BJ (cell line): ENCODE measurements at regions not wholly inside any gene's neighbourhood (a gene's known extent, or its start where the extent isn't known, plus 50 kb on each side); places are given as distances from the start of the nearest gene placed in this dataset.

Experiments
- CTCF ChIA-PET: fragments of 350-600 bp; formaldehyde crosslinking; extraction: SDS; loops from one replicate; lab custom pipeline; 2021; ENCODE audit warnings: antibody characterized with exemption, inconsistent platforms; lab: Yijun Ruan, JAX
- POLR2A ChIA-PET: fragments of 300-600 bp; sonication (Branson Sonifier 250); formaldehyde crosslinking; extraction: SDS; loops from one replicate; lab custom pipeline; 2021; ENCODE audit warnings: antibody characterized with exemption; lab: Charles Lee
- DNase-seq: peaks from one replicate; pipeline ENCODE4 v3.0.0-alpha.2; 2011; ENCODE audit warnings: low read depth
- H3K27me3 ChIP-seq: 2 replicates; pipeline ENCODE4 v1.6.0; 2011; ENCODE audit warnings: low read length; ENCODE audit not compliant: control insufficient read depth, insufficient read depth
- H3K36me3 ChIP-seq: 2 replicates; pipeline ENCODE4 v1.5.1; 2011; ENCODE audit warnings: low read length; ENCODE audit not compliant: control insufficient read depth, insufficient read depth
- H3K4me3 ChIP-seq: 2 replicates; pipeline ENCODE4 v1.5.1; 2011; ENCODE audit warnings: low read depth, mild to moderate bottlenecking, control low read depth, low read length
- TF ChIP-seq, protein P1 (sequence below): IDR thresholded peaks from 2 replicates; pipeline ENCODE4 v1.5.1; 2011; ENCODE audit warnings: low read depth, mild to moderate bottlenecking, control low read depth, inconsistent platforms, low read length, moderate library complexity; ENCODE audit not compliant: insufficient read depth

DNA sequence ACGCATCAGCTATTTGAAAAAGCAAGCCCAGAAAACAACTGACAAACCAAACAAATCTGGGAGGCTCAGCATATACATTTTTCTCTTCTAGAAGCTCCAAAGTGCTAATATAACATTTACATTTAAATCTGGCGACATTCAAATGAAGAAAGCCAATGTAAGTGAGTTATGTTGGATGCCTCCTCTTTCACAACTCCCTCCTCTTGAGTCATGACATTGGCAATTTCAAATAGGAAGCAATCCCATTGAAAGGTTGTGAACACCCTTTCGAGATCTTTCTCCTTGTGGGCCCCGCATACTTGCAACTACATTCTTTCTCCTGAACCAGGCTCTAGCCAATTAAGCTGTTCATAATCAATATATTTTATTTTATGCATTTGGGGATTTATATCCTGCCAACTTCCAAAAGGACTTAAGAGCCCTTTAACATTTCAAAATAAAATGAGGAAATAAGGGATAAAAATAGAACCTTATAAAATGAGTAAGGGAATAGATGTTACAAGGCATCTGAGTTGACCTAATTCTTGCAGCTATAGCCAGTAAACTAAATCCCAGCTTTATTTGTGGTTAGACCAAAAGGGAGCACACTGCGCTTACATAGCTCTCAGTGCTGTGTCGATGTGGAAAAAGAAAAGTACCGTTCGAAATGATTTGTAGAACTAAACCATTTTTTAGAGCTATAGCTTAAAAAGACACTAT is 129.5 kb upstream of the SESN3 start:
- Histone ChIP-seq H3K27me3 (no peaks in the 10 kb centered on the region), H3K36me3 (no peaks in the 10 kb centered on the region), H3K4me3 (no peak overlapping the region)
- DNase-seq, result no peak
- TF ChIP-seq, protein P1, sequence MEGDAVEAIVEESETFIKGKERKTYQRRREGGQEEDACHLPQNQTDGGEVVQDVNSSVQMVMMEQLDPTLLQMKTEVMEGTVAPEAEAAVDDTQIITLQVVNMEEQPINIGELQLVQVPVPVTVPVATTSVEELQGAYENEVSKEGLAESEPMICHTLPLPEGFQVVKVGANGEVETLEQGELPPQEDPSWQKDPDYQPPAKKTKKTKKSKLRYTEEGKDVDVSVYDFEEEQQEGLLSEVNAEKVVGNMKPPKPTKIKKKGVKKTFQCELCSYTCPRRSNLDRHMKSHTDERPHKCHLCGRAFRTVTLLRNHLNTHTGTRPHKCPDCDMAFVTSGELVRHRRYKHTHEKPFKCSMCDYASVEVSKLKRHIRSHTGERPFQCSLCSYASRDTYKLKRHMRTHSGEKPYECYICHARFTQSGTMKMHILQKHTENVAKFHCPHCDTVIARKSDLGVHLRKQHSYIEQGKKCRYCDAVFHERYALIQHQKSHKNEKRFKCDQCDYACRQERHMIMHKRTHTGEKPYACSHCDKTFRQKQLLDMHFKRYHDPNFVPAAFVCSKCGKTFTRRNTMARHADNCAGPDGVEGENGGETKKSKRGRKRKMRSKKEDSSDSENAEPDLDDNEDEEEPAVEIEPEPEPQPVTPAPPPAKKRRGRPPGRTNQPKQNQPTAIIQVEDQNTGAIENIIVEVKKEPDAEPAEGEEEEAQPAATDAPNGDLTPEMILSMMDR, result no peak
- ChIA-PET POLR2A (no interaction called here), CTCF (no interaction called here)

DNA sequence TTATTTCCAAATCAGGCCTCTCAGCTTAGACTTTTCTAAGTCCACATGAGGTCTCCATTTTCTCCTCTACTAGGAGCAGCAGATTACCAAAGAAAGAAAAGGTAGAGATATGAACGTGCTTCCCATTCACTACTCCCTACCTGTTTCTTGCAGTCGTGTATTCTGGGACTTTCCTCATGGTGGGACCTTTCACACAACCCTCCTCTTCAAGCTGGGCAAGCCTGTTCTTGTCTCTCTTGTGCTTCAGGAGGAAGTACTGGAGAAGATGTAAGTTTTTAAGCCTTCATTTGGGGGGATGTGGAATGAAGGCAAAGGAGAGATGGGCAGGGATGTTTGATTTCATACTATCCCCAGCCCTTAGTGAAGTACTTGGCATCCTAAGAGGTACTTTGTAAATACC is 128.8 kb upstream of the SESN3 start:
- ChIA-PET CTCF (no interaction called here), POLR2A (no interaction called here)
- Histone ChIP-seq H3K27me3 (no peaks in the 10 kb centered on the region), H3K4me3 (no peak overlapping the region), H3K36me3 (no peaks in the 10 kb centered on the region)
- DNase-seq, result no peak
- TF ChIP-seq, protein P1, result no peak

DNA sequence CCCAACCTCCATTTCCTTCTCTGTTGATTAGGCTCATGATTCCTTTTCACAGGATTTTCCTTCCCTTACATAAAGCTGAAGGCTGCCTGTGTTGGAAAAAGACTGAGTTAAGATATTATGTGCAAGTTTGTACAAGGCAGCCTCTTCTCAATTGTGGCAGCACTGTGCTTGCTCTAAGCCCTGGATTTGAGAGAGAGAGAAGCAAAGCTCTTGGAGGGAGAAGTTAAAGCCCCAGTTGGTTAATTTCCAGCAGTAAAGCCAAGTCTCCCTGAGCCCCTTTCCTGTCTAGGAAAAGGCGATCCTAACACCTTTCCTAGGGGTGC is 128.3 kb upstream of the SESN3 start:
- ChIA-PET CTCF (no interaction called here), POLR2A (no interaction called here)
- TF ChIP-seq, protein P1, result no peak
- no peaks in the 10 kb centered on the region for H3K27me3 ChIP-seq
- H3K36me3 ChIP-seq, result no peaks in the 10 kb centered on the region
- H3K4me3 ChIP-seq, result no peak overlapping the region
- DNase-seq, result no peak

DNA sequence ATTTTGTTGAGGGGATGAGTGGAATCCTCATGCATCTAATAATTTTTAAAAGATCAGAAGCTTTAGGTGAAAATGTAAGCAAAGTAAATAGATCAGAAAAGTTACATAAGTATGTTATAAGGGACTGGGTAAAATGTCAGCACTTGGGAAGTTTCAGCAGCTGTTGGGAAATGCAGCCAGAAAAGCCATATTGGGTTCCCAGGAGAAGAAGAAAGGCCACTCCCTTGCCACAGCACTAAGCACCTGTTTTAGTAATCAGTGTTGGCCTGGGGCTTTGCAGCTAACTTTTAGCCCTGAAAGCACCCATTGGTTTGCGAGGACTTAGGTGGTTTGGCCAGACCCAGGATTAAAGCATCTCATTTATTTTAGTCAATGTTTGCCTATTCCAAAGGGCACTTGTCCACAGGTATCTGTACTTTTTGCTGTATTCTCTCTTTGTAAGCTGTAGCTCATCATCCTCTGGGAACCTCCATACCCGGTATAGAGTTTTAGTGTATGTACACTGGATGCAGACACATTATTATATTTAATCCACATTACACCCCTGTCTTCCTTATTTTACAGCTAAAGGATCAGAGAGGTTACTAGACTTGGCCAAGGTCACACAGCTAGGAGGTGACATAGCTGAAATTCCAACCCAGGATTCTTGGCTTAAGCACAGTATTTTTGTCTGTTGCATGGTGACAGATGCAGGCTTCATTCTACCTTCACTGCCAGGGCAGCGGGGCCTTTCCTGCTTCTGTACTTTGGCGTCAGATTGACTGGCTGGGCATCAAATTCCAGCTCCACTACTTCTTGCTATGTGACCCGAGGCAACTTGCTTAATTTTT is 127.7 kb upstream of the SESN3 start:
- CTCF ChIA-PET, result no interaction called here
- Histone ChIP-seq H3K27me3 (no peaks in the 10 kb centered on the region), H3K36me3 (no peaks in the 10 kb centered on the region), H3K4me3 (no peak overlapping the region)
- DNase-seq, result no peak
- POLR2A ChIA-PET, result no interaction called here
- TF ChIP-seq, protein P1, result no peak

DNA sequence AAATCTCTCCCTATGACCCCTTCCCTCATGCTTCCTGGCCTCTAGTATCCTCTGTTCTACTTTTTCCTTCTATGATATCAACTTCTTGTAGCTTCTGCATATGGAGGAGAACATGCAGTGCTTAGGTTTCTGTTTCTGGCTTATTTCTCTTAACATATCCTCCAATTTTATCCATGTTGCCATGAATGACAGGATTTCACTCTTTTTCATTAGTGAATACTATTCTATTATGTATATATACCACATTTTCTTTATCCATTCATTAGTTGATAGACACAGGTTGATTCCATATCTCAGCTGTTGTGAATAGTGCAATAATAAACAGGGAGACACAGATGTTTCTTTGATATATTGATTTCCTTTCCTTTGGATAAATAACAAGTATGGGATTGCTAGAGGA is 123.3 kb upstream of the SESN3 start:
- Histone ChIP-seq H3K36me3 (no peaks in the 10 kb centered on the region), H3K4me3 (no peak overlapping the region), H3K27me3 (no peaks in the 10 kb centered on the region)
- TF ChIP-seq, protein P1, result no peak
- DNase-seq, result no peak
- ChIA-PET CTCF (no interaction called here), POLR2A (no interaction called here)
